Stimulated activated CD4-positive, alpha-beta T cell treated with anti-CD3 and anti-CD28 coated beads, Interleukin-4, amount 100 ng/mL, for 1 hour (primary cell): ENCODE measurements at regions not wholly inside any gene's neighbourhood (a gene's known extent, or its start where the extent isn't known, plus 50 kb on each side); places are given as distances from the start of the nearest gene placed in this dataset.

Experiments used
- DNase-seq: peaks from one replicate; pipeline ENCODE4 v3.0.0-alpha.2; 2020

GRCh38 chr9:86470326-86470725, 116.1 kb upstream of the TUT7 start:
- no peak for DNase-seq

- no peak for DNase-seq
Measured at GRCh38 chr9:86469476-86470250, 115.5 kb upstream of the TUT7 start.

GRCh38 chr9:86464242-86464641, 110.0 kb upstream of the TUT7 start:
- no peak for DNase-seq

GRCh38 chr9:86460216-86461002, 106.2 kb upstream of the TUT7 start:
- no peak for DNase-seq

GRCh38 chr9:86459599-86460155, 105.5 kb upstream of the TUT7 start:
- no peak for DNase-seq

- DNase-seq = no peak
Measured at GRCh38 chr9:86459191-86459590, 105.0 kb upstream of the TUT7 start.

- DNase-seq = no peak
Measured at GRCh38 chr9:86458191-86458855, 104.1 kb upstream of the TUT7 start.

- no peak for DNase-seq
Measured at GRCh38 chr9:86456416-86456815, 102.2 kb upstream of the TUT7 start.

GRCh38 chr9:86454701-86455615, 100.7 kb upstream of the TUT7 start:
- DNase-seq = no peak

- no peak for DNase-seq
Measured at GRCh38 chr9:86452201-86452828, 98.1 kb upstream of the TUT7 start.

- DNase-seq = no peak
Measured at GRCh38 chr9:86449246-86449645, 95.0 kb upstream of the TUT7 start.

- DNase-seq = no peak
Measured at GRCh38 chr9:86445671-86446070, 91.5 kb upstream of the TUT7 start.

- DNase-seq = no peak
Measured at GRCh38 chr9:86443992-86444391, 89.8 kb upstream of the TUT7 start.

- no peak for DNase-seq
Measured at GRCh38 chr9:86434039-86434726, 80.0 kb upstream of the TUT7 start.

- no peak for DNase-seq
Measured at GRCh38 chr9:86424251-86424891, 70.2 kb upstream of the TUT7 start.

GRCh38 chr9:86413971-86414880, 60.0 kb upstream of the TUT7 start:
- DNase-seq = no peak

- no peak for DNase-seq
Measured at GRCh38 chr9:86410281-86410680, 56.1 kb upstream of the TUT7 start.

GRCh38 chr9:86408121-86408520, 53.9 kb upstream of the TUT7 start:
- DNase-seq = no peak

GRCh38 chr9:86407022-86407421, 52.8 kb upstream of the TUT7 start:
- no peak for DNase-seq

- DNase-seq = no peak
Measured at GRCh38 chr9:86406366-86406765, 52.2 kb upstream of the TUT7 start.
